Islet of Langerhans (tissue), 1 donor: ENCODE measurements at regions not wholly inside any gene's neighbourhood (a gene's known extent, or its start where the extent isn't known, plus 50 kb on each side); places are given as distances from the start of the nearest gene placed in this dataset.
"Not testable (repeated sequence)": the region's sequence is repeated elsewhere in the genome, so short reads cannot be mapped to it uniquely, and the experiment has no call there.

Experiments used
- FAIRE-seq: peaks from one replicate; lab custom pipeline; 2011; peaks lifted over from hg19 to GRCh38; lab: Jason Lieb, UNC

GRCh38 chr21:34272321-34272720 is 91.5 kb upstream of the KCNE2 start:
- FAIRE-seq = no peak

GRCh38 chr21:34274001-34274400 is 89.8 kb upstream of the KCNE2 start:
- no peak for FAIRE-seq

- no peak for FAIRE-seq
These were observed 86.9 kb upstream of the KCNE2 start for GRCh38 chr21:34276711-34277425.

- no peak for FAIRE-seq
These were observed 85.4 kb upstream of the KCNE2 start for GRCh38 chr21:34278451-34278850.

GRCh38 chr21:34279285-34279684 is 84.5 kb upstream of the KCNE2 start:
- no peak for FAIRE-seq

- no peak for FAIRE-seq
These were observed 83.9 kb upstream of the KCNE2 start for GRCh38 chr21:34279883-34280282.

GRCh38 chr21:34280389-34280795 is 83.4 kb upstream of the KCNE2 start:
- no peak for FAIRE-seq

- FAIRE-seq = no peak
These were observed 82.8 kb upstream of the KCNE2 start for GRCh38 chr21:34280959-34281358.

GRCh38 chr21:34282223-34282622 is 81.6 kb upstream of the KCNE2 start:
- no peak for FAIRE-seq

GRCh38 chr21:34284666-34285065 is 79.1 kb upstream of the KCNE2 start:
- FAIRE-seq = no peak

GRCh38 chr21:34288042-34288441 is 75.8 kb upstream of the KCNE2 start:
- FAIRE-seq = not testable (repeated sequence)

GRCh38 chr21:34289856-34290255 is 74.0 kb upstream of the KCNE2 start:
- no peak for FAIRE-seq

- no peak for FAIRE-seq
These were observed 66.9 kb upstream of the KCNE2 start for GRCh38 chr21:34296878-34297277.

GRCh38 chr21:34298534-34299167 is 65.2 kb upstream of the KCNE2 start:
- no peak for FAIRE-seq

- no peak for FAIRE-seq
These were observed 64.7 kb upstream of the KCNE2 start for GRCh38 chr21:34299168-34299539.

GRCh38 chr21:34302521-34302920 is 61.3 kb upstream of the KCNE2 start:
- FAIRE-seq = no peak

GRCh38 chr21:34305605-34306604 is 57.9 kb upstream of the KCNE2 start:
- FAIRE-seq = no peak

- FAIRE-seq = no peak
These were observed 55.7 kb upstream of the KCNE2 start for GRCh38 chr21:34307991-34308532.

- FAIRE-seq = no peak
These were observed 52.1 kb upstream of the KCNE2 start for GRCh38 chr21:34311561-34312330.

- FAIRE-seq = no peak
These were observed 50.7 kb upstream of the KCNE2 start for GRCh38 chr21:34313116-34313515.
